Bronchial epithelial cell (primary cell): ENCODE measurements at regions not wholly inside any gene's neighbourhood (a gene's known extent, or its start where the extent isn't known, plus 50 kb on each side); places are given as distances from the start of the nearest gene placed in this dataset.

Source experiments
- DNase-seq: peaks from one replicate; pipeline ENCODE4 v3.0.0-alpha.2; 2010; ENCODE audit warnings: low read depth
- FAIRE-seq: peaks from 2 replicates; lab custom pipeline; 2011; peaks lifted over from hg19 to GRCh38; lab: Jason Lieb, UNC
- H3K27me3 ChIP-seq: 2 replicates; pipeline ENCODE4 v1.5.1; 2011; ENCODE audit warnings: low read length; ENCODE audit not compliant: control insufficient read depth, insufficient read depth
- H3K36me3 ChIP-seq: 2 replicates; pipeline ENCODE4 v1.5.1; 2011; ENCODE audit warnings: low read length; ENCODE audit not compliant: control insufficient read depth, insufficient read depth
- H3K4me3 ChIP-seq: 2 replicates; pipeline ENCODE4 v1.5.1; 2011; ENCODE audit warnings: mild to moderate bottlenecking, low read depth, low read length, control low read depth
- TF ChIP-seq, protein P1 (sequence below): IDR thresholded peaks from 2 replicates; pipeline ENCODE4 v1.5.1; 2011; ENCODE audit warnings: mild to moderate bottlenecking, moderate library complexity, low read length, control low read depth, inconsistent platforms; ENCODE audit not compliant: insufficient read depth, severe bottlenecking

GRCh38 chr4:31045151-31045550 lies 325.0 kb downstream of the PCDH7 start:
- FAIRE-seq (no peak), DNase-seq (no peak)
- TF ChIP-seq, protein P1, sequence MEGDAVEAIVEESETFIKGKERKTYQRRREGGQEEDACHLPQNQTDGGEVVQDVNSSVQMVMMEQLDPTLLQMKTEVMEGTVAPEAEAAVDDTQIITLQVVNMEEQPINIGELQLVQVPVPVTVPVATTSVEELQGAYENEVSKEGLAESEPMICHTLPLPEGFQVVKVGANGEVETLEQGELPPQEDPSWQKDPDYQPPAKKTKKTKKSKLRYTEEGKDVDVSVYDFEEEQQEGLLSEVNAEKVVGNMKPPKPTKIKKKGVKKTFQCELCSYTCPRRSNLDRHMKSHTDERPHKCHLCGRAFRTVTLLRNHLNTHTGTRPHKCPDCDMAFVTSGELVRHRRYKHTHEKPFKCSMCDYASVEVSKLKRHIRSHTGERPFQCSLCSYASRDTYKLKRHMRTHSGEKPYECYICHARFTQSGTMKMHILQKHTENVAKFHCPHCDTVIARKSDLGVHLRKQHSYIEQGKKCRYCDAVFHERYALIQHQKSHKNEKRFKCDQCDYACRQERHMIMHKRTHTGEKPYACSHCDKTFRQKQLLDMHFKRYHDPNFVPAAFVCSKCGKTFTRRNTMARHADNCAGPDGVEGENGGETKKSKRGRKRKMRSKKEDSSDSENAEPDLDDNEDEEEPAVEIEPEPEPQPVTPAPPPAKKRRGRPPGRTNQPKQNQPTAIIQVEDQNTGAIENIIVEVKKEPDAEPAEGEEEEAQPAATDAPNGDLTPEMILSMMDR: no peak

DNA sequence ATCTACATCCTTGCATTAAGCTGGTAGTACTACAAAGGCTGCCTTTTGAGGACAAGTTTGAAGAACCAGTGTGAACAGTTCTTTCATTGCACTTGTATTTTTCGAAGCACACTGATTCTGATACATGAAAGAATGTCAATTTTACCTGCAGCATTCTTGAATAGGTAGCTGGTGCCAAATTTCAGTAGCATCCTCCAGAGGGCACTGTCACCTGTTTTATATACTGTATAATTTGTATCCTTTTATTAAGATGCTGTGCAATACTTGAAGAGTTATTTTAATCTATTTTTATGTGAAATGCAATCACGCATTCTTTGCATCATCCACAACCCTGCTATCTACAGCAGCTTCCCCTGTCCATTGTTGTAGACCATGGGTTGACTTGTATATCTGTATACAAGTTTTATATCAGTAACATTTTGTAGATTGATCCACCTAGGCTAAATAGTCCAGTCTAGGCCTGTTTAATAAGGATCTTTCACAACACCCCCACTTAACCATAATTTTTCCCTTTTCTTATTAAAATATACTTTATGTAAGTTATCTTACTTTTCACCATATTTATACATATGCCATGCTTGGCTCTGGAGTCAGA lies 325.7 kb downstream of the PCDH7 start:
- FAIRE-seq (no peak), DNase-seq (peak; percentile 57)
- Histone ChIP-seq H3K4me3 (no peak overlapping the region), H3K27me3 (no peaks in the 10 kb centered on the region), H3K36me3 (no peaks in the 10 kb centered on the region)
- TF ChIP-seq, protein P1: peak; percentile 58

More at GRCh38 chr4:31045151-31045550, 325.0 kb downstream of the PCDH7 start:
- no peaks in the 10 kb centered on the region for H3K27me3 ChIP-seq
- no peaks in the 10 kb centered on the region for H3K36me3 ChIP-seq
- H3K4me3 ChIP-seq: no peak overlapping the region

GRCh38 chr4:31051151-31051550 lies 331.0 kb downstream of the PCDH7 start:
- H3K4me3 ChIP-seq: no peak overlapping the region
- FAIRE-seq: no peak
- TF ChIP-seq, protein P1: no peak
- H3K27me3 ChIP-seq: no peaks in the 10 kb centered on the region
- no peaks in the 10 kb centered on the region for H3K36me3 ChIP-seq
- DNase-seq: no peak

DNA sequence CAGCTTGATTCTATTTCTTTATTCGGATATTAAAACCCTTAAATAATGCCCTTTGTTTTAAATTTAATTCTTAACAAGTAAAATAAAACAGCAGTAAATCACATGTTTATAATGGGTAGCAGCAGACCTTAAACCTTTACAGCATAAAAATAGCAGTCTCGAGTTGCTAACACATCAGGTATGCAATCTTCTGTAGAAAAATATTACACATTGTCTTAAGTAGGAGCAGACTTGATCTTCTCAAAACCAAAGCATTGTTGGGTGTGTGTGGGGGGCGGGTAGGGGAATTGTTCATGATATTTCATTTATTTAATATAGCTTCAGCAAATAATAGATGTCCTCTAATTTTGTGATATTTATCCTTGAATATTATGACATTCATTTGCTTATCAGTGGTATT lies 331.4 kb downstream of the PCDH7 start:
- Histone ChIP-seq H3K27me3 (no peaks in the 10 kb centered on the region), H3K4me3 (no peak overlapping the region), H3K36me3 (no peaks in the 10 kb centered on the region)
- TF ChIP-seq, protein P1: no peak
- DNase-seq (no peak), FAIRE-seq (no peak)

GRCh38 chr4:31052519-31052918 lies 332.4 kb downstream of the PCDH7 start:
- no peak for DNase-seq
- FAIRE-seq: no peak
- Histone ChIP-seq H3K27me3 (no peaks in the 10 kb centered on the region), H3K4me3 (no peak overlapping the region), H3K36me3 (no peaks in the 10 kb centered on the region)
- TF ChIP-seq, protein P1: no peak

GRCh38 chr4:31053451-31053850 lies 333.3 kb downstream of the PCDH7 start:
- TF ChIP-seq, protein P1: no peak
- Histone ChIP-seq H3K4me3 (no peak overlapping the region), H3K36me3 (no peaks in the 10 kb centered on the region), H3K27me3 (no peaks in the 10 kb centered on the region)
- no peak for FAIRE-seq
- no peak for DNase-seq
